Trophoblast cell (in vitro differentiated cells and primary cell): ENCODE measurements at regions not wholly inside any gene's neighbourhood (a gene's known extent, or its start where the extent isn't known, plus 50 kb on each side); places are given as distances from the start of the nearest gene placed in this dataset.

ENCODE experiments used
- DNase-seq, 2 donors: peaks; one replicate each; pipeline ENCODE4 v3.0.0-alpha.2; 2016
- H2AFZ ChIP-seq: 2 replicates; pipeline ENCODE4 v1.6.1; 2013; ENCODE audit warnings: low read length, moderate library complexity, mild to moderate bottlenecking; ENCODE audit not compliant: insufficient read depth, poor library complexity
- H2AK5ac ChIP-seq: 2 replicates; pipeline ENCODE4 v1.6.1; 2013; ENCODE audit warnings: mild to moderate bottlenecking, low read length
- H2BK120ac ChIP-seq: 2 replicates; pipeline ENCODE4 v1.6.1; 2013; ENCODE audit warnings: low read length, mild to moderate bottlenecking, moderate library complexity; ENCODE audit not compliant: insufficient read depth, poor library complexity
- H2BK12ac ChIP-seq: 2 replicates; pipeline ENCODE4 v1.6.1; 2013; ENCODE audit warnings: mild to moderate bottlenecking, low read length, moderate library complexity
- H2BK5ac ChIP-seq: 2 replicates; pipeline ENCODE4 v1.6.1; 2013; ENCODE audit warnings: low read length, low read depth, moderate library complexity, mild to moderate bottlenecking; ENCODE audit not compliant: poor library complexity
- H3K14ac ChIP-seq: 2 replicates; pipeline ENCODE4 v1.6.1; 2013; ENCODE audit warnings: mild to moderate bottlenecking, low read length
- H3K18ac ChIP-seq: 2 replicates; pipeline ENCODE4 v1.6.1; 2013; ENCODE audit warnings: mild to moderate bottlenecking, low read length
- H3K23ac ChIP-seq: 2 replicates; pipeline ENCODE4 v1.6.1; 2013; ENCODE audit warnings: low read length
- H3K27ac ChIP-seq: 2 replicates; pipeline ENCODE4 v1.5.1; 2013; ENCODE audit warnings: low read depth, mild to moderate bottlenecking, inconsistent platforms, low read length, moderate library complexity
- H3K27me3 ChIP-seq: 2 replicates; pipeline ENCODE4 v1.6.1; 2013; ENCODE audit warnings: inconsistent platforms, mild to moderate bottlenecking, low read length, moderate library complexity; ENCODE audit not compliant: insufficient read depth
- H3K36me3 ChIP-seq, 2 experiments: 1 replicate in 1 of 2; 2 replicates in 1 of 2; pipeline ENCODE4 v1.6.1; 2013; ENCODE audit warnings: low read length in 2 of 2, mild to moderate bottlenecking in 2 of 2, moderate library complexity in 1 of 2; ENCODE audit not compliant: insufficient read depth in 2 of 2, control insufficient read depth in 1 of 2
- H3K4ac ChIP-seq: 2 replicates; pipeline ENCODE4 v1.6.1; 2013; ENCODE audit warnings: low read depth, mild to moderate bottlenecking, low read length, moderate library complexity
- H3K4me1 ChIP-seq, 2 experiments: 1 replicate in 1 of 2; 2 replicates in 1 of 2; pipeline ENCODE4 v1.6.1; 2013; ENCODE audit warnings: low read length in 2 of 2, mild to moderate bottlenecking in 2 of 2, moderate library complexity in 1 of 2; ENCODE audit not compliant: insufficient read depth in 2 of 2, control insufficient read depth in 1 of 2
- H3K4me2 ChIP-seq: 2 replicates; pipeline ENCODE4 v1.6.1; 2013; ENCODE audit warnings: inconsistent platforms, mild to moderate bottlenecking, low read length, moderate library complexity
- H3K4me3 ChIP-seq: 2 replicates; pipeline ENCODE4 v1.5.1; 2013; ENCODE audit warnings: mild to moderate bottlenecking, low read depth, low read length, inconsistent platforms
- H3K79me1 ChIP-seq: one replicate; pipeline ENCODE4 v1.6.1; 2013; ENCODE audit warnings: low read length
- H3K79me2 ChIP-seq: 2 replicates; pipeline ENCODE4 v1.6.1; 2013; ENCODE audit warnings: low read length, mild to moderate bottlenecking; ENCODE audit not compliant: control insufficient read depth, insufficient read depth, poor library complexity
- H3K9ac ChIP-seq: 2 replicates; pipeline ENCODE4 v1.6.1; 2013; ENCODE audit warnings: mild to moderate bottlenecking, low read length
- H3K9me3 ChIP-seq: 2 replicates; pipeline ENCODE4 v1.6.1; 2013; ENCODE audit warnings: low read depth, mild to moderate bottlenecking, control low read depth, inconsistent platforms, low read length; ENCODE audit not compliant: insufficient read depth
- H4K12ac ChIP-seq: 2 replicates; pipeline ENCODE4 v1.6.1; 2013; ENCODE audit warnings: low read depth, mild to moderate bottlenecking, low read length, moderate library complexity
- H4K8ac ChIP-seq: 2 replicates; pipeline ENCODE4 v1.6.1; 2013; ENCODE audit warnings: low read depth, mild to moderate bottlenecking, low read length, moderate library complexity
- H4K91ac ChIP-seq: one replicate; pipeline ENCODE4 v1.6.1; 2013; ENCODE audit warnings: low read depth, mild to moderate bottlenecking, low read length, moderate library complexity
- WGBS: extraction: QIAGEN DNeasy Blood & Tissue Kit; methylation state at CpG from one replicate; pipeline ENCODE4 v1.1.7; 2013; ENCODE audit warnings: missing lambda C conversion rate; ENCODE audit not compliant: insufficient read length, insufficient coverage; ENCODE audit errors: extremely low coverage; 5-methylcytosine and 5-hydroxymethylcytosine counted together

- no peak overlapping the region for H4K91ac ChIP-seq
- H3K27me3 ChIP-seq = no peaks in the 10 kb centered on the region
- H2AFZ ChIP-seq = no peak overlapping the region
- H4K12ac ChIP-seq = no peak overlapping the region
- no peaks in the 10 kb centered on the region for H3K79me1 ChIP-seq
- no peak overlapping the region for H3K18ac ChIP-seq
- H3K36me3 ChIP-seq = no peaks in the 10 kb centered on the region
- peaks cover 2% of the 10 kb centered on the region for H3K9me3 ChIP-seq
- H3K27ac ChIP-seq = no peak overlapping the region
- no peak overlapping the region for H3K4ac ChIP-seq
- H2AK5ac ChIP-seq = no peak overlapping the region
- H3K4me3 ChIP-seq = no peak overlapping the region
- no peaks in the 10 kb centered on the region for H3K4me1 ChIP-seq
- no peak overlapping the region for H4K8ac ChIP-seq
- no peaks in the 10 kb centered on the region for H3K79me2 ChIP-seq
- H3K23ac ChIP-seq = no peak overlapping the region
- no peak overlapping the region for H2BK12ac ChIP-seq
- H2BK120ac ChIP-seq = no peak overlapping the region
- DNase-seq = no peak
- no peak overlapping the region for H3K14ac ChIP-seq
- no peak overlapping the region for H2BK5ac ChIP-seq
- WGBS = no CpG with 5 or more reads among the region's 16 CpGs
- H3K4me2 ChIP-seq = no peak overlapping the region
- H3K9ac ChIP-seq = no peak overlapping the region
Measured at GRCh38 chr16:87027056-87027616, 290.1 kb downstream of the C16orf95 start.

GRCh38 chr16:87028481-87029320 lies 288.5 kb downstream of the C16orf95 start:
- Histone ChIP-seq H3K4me1 (no peaks in the 10 kb centered on the region), H2AK5ac (no peak overlapping the region), H3K79me1 (no peaks in the 10 kb centered on the region), H4K8ac (no peak overlapping the region), H3K18ac (no peak overlapping the region), H3K27ac (no peak overlapping the region), H3K27me3 (no peaks in the 10 kb centered on the region), H3K4me3 (no peak overlapping the region), H4K12ac (no peak overlapping the region), H2AFZ (no peak overlapping the region), H3K36me3 (no peaks in the 10 kb centered on the region), H3K9me3 (peaks cover 2% of the 10 kb centered on the region), H4K91ac (no peak overlapping the region), H3K14ac (no peak overlapping the region), H3K4ac (no peak overlapping the region), H2BK12ac (no peak overlapping the region), H3K9ac (no peak overlapping the region), H2BK5ac (no peak overlapping the region), H2BK120ac (no peak overlapping the region), H3K23ac (no peak overlapping the region), H3K4me2 (no peak overlapping the region), H3K79me2 (no peaks in the 10 kb centered on the region)
- no peak for DNase-seq
- no CpG with 5 or more reads among the region's 14 CpGs for WGBS

- no peak overlapping the region for H3K23ac ChIP-seq
- H2AFZ ChIP-seq = no peak overlapping the region
- no peak overlapping the region for H3K9ac ChIP-seq
- no peak overlapping the region for H2AK5ac ChIP-seq
- no peak overlapping the region for H3K4ac ChIP-seq
- no peaks in the 10 kb centered on the region for H3K79me1 ChIP-seq
- H4K91ac ChIP-seq = no peak overlapping the region
- no peak overlapping the region for H4K8ac ChIP-seq
- no CpG with 5 or more reads among the region's 8 CpGs for WGBS
- H3K27ac ChIP-seq = no peak overlapping the region
- no peak overlapping the region for H3K4me2 ChIP-seq
- DNase-seq = no peak
- H3K4me1 ChIP-seq = no peaks in the 10 kb centered on the region
- no peak overlapping the region for H4K12ac ChIP-seq
- no peak overlapping the region for H2BK5ac ChIP-seq
- H3K18ac ChIP-seq = no peak overlapping the region
- no peaks in the 10 kb centered on the region for H3K27me3 ChIP-seq
- H3K4me3 ChIP-seq = no peak overlapping the region
- no peak overlapping the region for H2BK12ac ChIP-seq
- peaks cover 2% of the 10 kb centered on the region for H3K9me3 ChIP-seq
- H3K79me2 ChIP-seq = no peaks in the 10 kb centered on the region
- no peak overlapping the region for H2BK120ac ChIP-seq
- no peak overlapping the region for H3K14ac ChIP-seq
- H3K36me3 ChIP-seq = no peaks in the 10 kb centered on the region
Measured at GRCh38 chr16:87032554-87032953, 284.6 kb downstream of the C16orf95 start.

GRCh38 chr16:87033021-87033471 lies 284.1 kb downstream of the C16orf95 start:
- Histone ChIP-seq H3K27me3 (no peaks in the 10 kb centered on the region), H3K36me3 (no peaks in the 10 kb centered on the region), H3K23ac (no peak overlapping the region), H3K18ac (no peak overlapping the region), H3K27ac (no peak overlapping the region), H3K79me2 (no peaks in the 10 kb centered on the region), H3K14ac (no peak overlapping the region), H3K9me3 (no peaks in the 10 kb centered on the region), H4K91ac (no peak overlapping the region), H2BK120ac (no peak overlapping the region), H3K4me1 (no peaks in the 10 kb centered on the region), H2BK12ac (no peak overlapping the region), H4K8ac (no peak overlapping the region), H2BK5ac (no peak overlapping the region), H3K4me2 (no peak overlapping the region), H3K79me1 (no peaks in the 10 kb centered on the region), H3K4me3 (no peak overlapping the region), H4K12ac (no peak overlapping the region), H3K4ac (no peak overlapping the region), H3K9ac (no peak overlapping the region), H2AFZ (no peak overlapping the region), H2AK5ac (no peak overlapping the region)
- DNase-seq = no peak
- WGBS = no CpG with 5 or more reads among the region's 15 CpGs
